Activated CD4-positive, alpha-beta T cell treated with anti-CD3 and anti-CD28 coated beads for 36 hours (primary cell): ENCODE measurements at regions not wholly inside any gene's neighbourhood (a gene's known extent, or its start where the extent isn't known, plus 50 kb on each side); places are given as distances from the start of the nearest gene placed in this dataset.
"Not testable (repeated sequence)": the region's sequence is repeated elsewhere in the genome, so short reads cannot be mapped to it uniquely, and the experiment has no call there.

Source experiments
- ATAC-seq: fragments of 200-7000 bp; cut with Tn5 transposase; one replicate; pipeline ENCODE4 v1.10.0; 2021; ENCODE audit warnings: mild to moderate bottlenecking, moderate library complexity
- CTCF ChIA-PET: fragments of 350-600 bp; sonication (Branson Sonifier 250); formaldehyde crosslinking; loops from one replicate; lab custom pipeline; 2021; ENCODE audit warnings: antibody characterized with exemption; lab: Charles Lee
- POLR2A ChIA-PET: fragments of 350-600 bp; sonication (Branson Sonifier 250); formaldehyde crosslinking; loops from one replicate; lab custom pipeline; 2021; ENCODE audit warnings: antibody characterized with exemption, inconsistent platforms; lab: Charles Lee
- DNase-seq: peaks from one replicate; pipeline ENCODE4 v3.0.0-alpha.2; 2020
- H3K27ac Mint-ChIP-seq: one replicate; pipeline ENCODE4 v1.8.0; 2021; ENCODE audit warnings: mixed read lengths
- H3K27me3 Mint-ChIP-seq: one replicate; pipeline ENCODE4 v1.8.0; 2021; ENCODE audit warnings: mixed read lengths
- H3K36me3 Mint-ChIP-seq: one replicate; pipeline ENCODE4 v1.8.0; 2021; ENCODE audit warnings: low read depth, mixed read lengths
- H3K4me1 Mint-ChIP-seq: one replicate; pipeline ENCODE4 v1.8.0; 2021; ENCODE audit warnings: mixed read lengths
- H3K4me3 Mint-ChIP-seq: one replicate; pipeline ENCODE4 v1.8.0; 2021; ENCODE audit warnings: mild to moderate bottlenecking, moderate library complexity, mixed read lengths
- H3K9me3 Mint-ChIP-seq: one replicate; pipeline ENCODE4 v1.8.0; 2021; ENCODE audit warnings: low read depth, mixed read lengths
- intact Hi-C, 2 experiments: fragments of 100-400 bp; cut with DNase I in 1 of 2; cut with micrococcal nuclease in 1 of 2; formaldehyde crosslinking; loops; one replicate each; pipeline versions ENCODE4 v1.14.2 to v1.15.1; 2022 to 2024; cut with DNase I, micrococcal nuclease

- ChIA-PET POLR2A (no interaction called here), CTCF (interaction anchor here (0.6 kb wide), 1 partner anchor 857 kb away, joined by 3 read pairs; no protein-coding TSS in a partner anchor)
- DNase-seq: no peak
- Mint-ChIP-seq H3K36me3 (no peaks in the 10 kb centered on the region), H3K9me3 (no peaks in the 10 kb centered on the region), H3K27me3 (no peaks in the 10 kb centered on the region), H3K4me3 (no peak overlapping the region), H3K4me1 (no peaks in the 10 kb centered on the region), H3K27ac (no peak overlapping the region)
- no peak for ATAC-seq
- intact Hi-C loops: no loop called here
Measured at GRCh38 chr4:10841697-10842096, 157.1 kb upstream of the CLNK start.

DNA sequence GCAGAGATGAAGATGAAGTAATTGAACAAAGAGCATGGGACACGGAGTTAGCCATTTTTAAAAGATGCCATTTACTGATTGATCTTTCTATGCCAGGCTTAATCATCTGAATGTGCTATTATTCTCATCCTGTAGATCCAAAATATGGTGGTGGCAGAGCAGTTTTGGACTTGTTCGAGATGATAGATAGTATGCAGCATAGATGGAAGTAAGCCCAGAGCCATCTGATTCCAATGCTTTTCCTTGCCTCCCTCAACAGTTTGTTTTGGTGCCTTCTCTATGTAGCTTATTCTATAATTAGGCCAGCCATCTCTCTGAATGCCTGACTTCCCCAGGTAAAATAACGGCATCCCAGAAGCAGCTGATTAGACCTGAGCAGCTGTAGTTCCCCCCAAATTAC is 152.6 kb upstream of the CLNK start:
- CTCF ChIA-PET: no interaction called here
- DNase-seq (no peak), ATAC-seq (no peak)
- intact Hi-C loops: no loop called here
- no peaks in the 10 kb centered on the region for H3K4me1 Mint-ChIP-seq
- H3K27ac Mint-ChIP-seq: no peak overlapping the region
- no peaks in the 10 kb centered on the region for H3K9me3 Mint-ChIP-seq
- no peaks in the 10 kb centered on the region for H3K27me3 Mint-ChIP-seq
- POLR2A ChIA-PET: no interaction called here
- no peak overlapping the region for H3K4me3 Mint-ChIP-seq
- no peaks in the 10 kb centered on the region for H3K36me3 Mint-ChIP-seq

- intact Hi-C loops: no loop called here
- Mint-ChIP-seq H3K36me3 (no peaks in the 10 kb centered on the region), H3K27me3 (peaks cover 1% of the 10 kb centered on the region), H3K4me1 (no peaks in the 10 kb centered on the region), H3K27ac (no peak overlapping the region), H3K9me3 (peaks cover 2% of the 10 kb centered on the region), H3K4me3 (no peak overlapping the region)
- ChIA-PET POLR2A (no interaction called here), CTCF (no interaction called here)
- DNase-seq (no peak), ATAC-seq (no peak)
Measured at GRCh38 chr4:10832806-10833628, 148.4 kb upstream of the CLNK start.

GRCh38 chr4:10831727-10832408 is 147.3 kb upstream of the CLNK start:
- Mint-ChIP-seq H3K4me1 (no peaks in the 10 kb centered on the region), H3K27me3 (peaks cover 1% of the 10 kb centered on the region), H3K36me3 (no peaks in the 10 kb centered on the region), H3K9me3 (peaks cover 2% of the 10 kb centered on the region), H3K4me3 (no peak overlapping the region), H3K27ac (no peak overlapping the region)
- CTCF ChIA-PET: no interaction called here
- ATAC-seq (no peak), DNase-seq (no peak)
- intact Hi-C loops: no loop called here
- POLR2A ChIA-PET: no interaction called here

GRCh38 chr4:10828918-10829538 is 144.5 kb upstream of the CLNK start:
- H3K36me3 Mint-ChIP-seq, POLR2A ChIA-PET, H3K27ac Mint-ChIP-seq, DNase-seq, H3K4me3 Mint-ChIP-seq, H3K9me3 Mint-ChIP-seq, H3K4me1 Mint-ChIP-seq, intact Hi-C loops, H3K27me3 Mint-ChIP-seq, ATAC-seq, CTCF ChIA-PET: not testable (repeated sequence)

DNA sequence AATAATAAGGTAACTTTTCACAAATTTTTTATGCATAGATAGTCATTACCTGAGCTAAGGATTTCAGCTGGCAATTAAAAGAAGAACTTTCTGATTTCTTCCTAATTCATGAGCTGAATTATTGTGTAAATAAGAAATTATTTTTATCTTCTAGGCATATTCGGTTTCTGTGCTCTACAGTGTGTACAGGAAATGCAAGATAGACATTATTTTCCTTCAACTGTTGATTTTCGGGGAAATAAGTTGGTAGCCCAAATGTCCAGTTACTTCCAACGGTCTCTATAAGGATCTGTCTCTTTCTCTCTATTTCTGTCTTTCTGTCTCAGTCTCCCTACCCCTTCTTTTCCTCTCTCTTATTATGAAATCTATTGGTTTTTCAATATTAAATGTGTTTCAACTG is 137.3 kb upstream of the CLNK start:
- intact Hi-C loops: no loop called here
- ChIA-PET POLR2A (no interaction called here), CTCF (no interaction called here)
- Mint-ChIP-seq H3K27ac (no peak overlapping the region), H3K36me3 (no peaks in the 10 kb centered on the region), H3K9me3 (no peaks in the 10 kb centered on the region), H3K27me3 (no peaks in the 10 kb centered on the region), H3K4me1 (no peaks in the 10 kb centered on the region), H3K4me3 (no peak overlapping the region)
- DNase-seq (no peak), ATAC-seq (no peak)

GRCh38 chr4:10816571-10816970 is 132.0 kb upstream of the CLNK start:
- POLR2A ChIA-PET: no interaction called here
- DNase-seq: no peak
- H3K36me3 Mint-ChIP-seq: no peaks in the 10 kb centered on the region
- intact Hi-C loops: no loop called here
- no peaks in the 10 kb centered on the region for H3K27me3 Mint-ChIP-seq
- no peaks in the 10 kb centered on the region for H3K4me1 Mint-ChIP-seq
- H3K9me3 Mint-ChIP-seq: peaks cover 3% of the 10 kb centered on the region
- H3K27ac Mint-ChIP-seq: no peak overlapping the region
- no peak overlapping the region for H3K4me3 Mint-ChIP-seq
- CTCF ChIA-PET: no interaction called here
- no peak for ATAC-seq

DNA sequence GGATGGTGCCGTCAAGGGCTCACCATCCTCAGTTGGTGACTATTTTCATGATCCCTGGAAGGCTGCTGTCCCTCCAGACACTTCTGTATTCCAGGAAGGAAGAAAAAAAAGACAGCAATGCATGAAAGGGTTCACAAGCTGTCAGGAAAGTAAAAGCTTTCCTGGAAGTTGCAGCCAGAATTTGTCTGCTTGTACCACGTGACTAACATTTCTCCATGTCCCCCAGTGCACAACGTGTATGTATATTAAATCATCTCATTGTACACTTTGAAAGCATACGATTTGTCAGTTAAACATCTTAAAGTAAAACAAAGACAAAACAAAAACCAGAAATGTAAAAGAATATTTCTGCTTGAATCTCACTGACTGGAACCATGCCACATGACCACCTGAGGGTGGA is 127.4 kb upstream of the CLNK start:
- Mint-ChIP-seq H3K4me1 (no peaks in the 10 kb centered on the region), H3K4me3 (no peak overlapping the region), H3K27me3 (no peaks in the 10 kb centered on the region), H3K27ac (no peak overlapping the region), H3K9me3 (peaks cover 3% of the 10 kb centered on the region), H3K36me3 (no peaks in the 10 kb centered on the region)
- ATAC-seq (no peak), DNase-seq (no peak)
- ChIA-PET POLR2A (no interaction called here), CTCF (no interaction called here)
- intact Hi-C loops: no loop called here

GRCh38 chr4:10810411-10810810 is 125.8 kb upstream of the CLNK start:
- H3K9me3 Mint-ChIP-seq: peaks cover 3% of the 10 kb centered on the region
- no peak overlapping the region for H3K27ac Mint-ChIP-seq
- intact Hi-C loops: no loop called here
- H3K27me3 Mint-ChIP-seq: no peaks in the 10 kb centered on the region
- POLR2A ChIA-PET: no interaction called here
- CTCF ChIA-PET: no interaction called here
- no peak overlapping the region for H3K4me3 Mint-ChIP-seq
- no peaks in the 10 kb centered on the region for H3K4me1 Mint-ChIP-seq
- DNase-seq (no peak), ATAC-seq (no peak)
- H3K36me3 Mint-ChIP-seq: no peaks in the 10 kb centered on the region

GRCh38 chr4:10809905-10810304 is 125.3 kb upstream of the CLNK start:
- CTCF ChIA-PET: no interaction called here
- Mint-ChIP-seq H3K4me1 (no peaks in the 10 kb centered on the region), H3K27ac (no peak overlapping the region), H3K36me3 (no peaks in the 10 kb centered on the region), H3K27me3 (no peaks in the 10 kb centered on the region), H3K9me3 (peaks cover 3% of the 10 kb centered on the region), H3K4me3 (no peak overlapping the region)
- DNase-seq: no peak
- POLR2A ChIA-PET: no interaction called here
- no peak for ATAC-seq
- intact Hi-C loops: no loop called here

DNA sequence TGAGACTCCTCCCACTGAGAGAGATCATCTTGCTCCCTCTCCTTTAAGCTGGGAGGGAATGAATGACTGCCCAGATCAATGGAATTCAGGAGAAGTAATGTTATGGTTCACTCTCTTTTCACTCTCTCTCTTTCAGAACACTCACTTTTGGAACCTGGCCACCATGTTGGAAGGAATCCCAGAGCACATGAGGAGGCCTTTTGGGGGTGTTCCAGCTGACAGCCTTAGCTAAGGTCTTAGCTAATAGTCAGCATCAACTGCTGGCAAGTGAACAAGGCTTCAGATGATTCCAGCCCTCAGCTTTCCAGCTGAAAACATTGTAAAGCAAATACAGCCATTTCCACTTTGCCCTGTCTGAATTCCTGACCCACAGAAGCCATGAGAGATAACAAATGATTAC is 124.0 kb upstream of the CLNK start:
- Mint-ChIP-seq H3K36me3 (no peaks in the 10 kb centered on the region), H3K27me3 (no peaks in the 10 kb centered on the region), H3K4me1 (no peaks in the 10 kb centered on the region), H3K27ac (no peak overlapping the region), H3K4me3 (no peak overlapping the region), H3K9me3 (no peaks in the 10 kb centered on the region)
- DNase-seq: no peak
- intact Hi-C loops: no loop called here
- ChIA-PET POLR2A (no interaction called here), CTCF (no interaction called here)
- no peak for ATAC-seq
